HT1080 (cell line): ENCODE measurements at regions not wholly inside any gene's neighbourhood (a gene's known extent, or its start where the extent isn't known, plus 50 kb on each side); places are given as distances from the start of the nearest gene placed in this dataset.

ENCODE experiments used
- DNase-seq: peaks from one replicate; pipeline ENCODE4 v3.0.0-alpha.2; 2015; ENCODE audit warnings: low read depth

GRCh38 chr18:39730606-39731005, 2165.0 kb upstream of the CELF4 start:
- DNase-seq, result no peak

- peak; percentile 23 for DNase-seq
Measured at GRCh38 chr18:39724652-39725051, 2159.1 kb upstream of the CELF4 start.

GRCh38 chr18:39721712-39722111, 2156.1 kb upstream of the CELF4 start:
- DNase-seq, result no peak

- DNase-seq, result no peak
Measured at GRCh38 chr18:39713961-39714360, 2148.4 kb upstream of the CELF4 start.

- no peak for DNase-seq
Measured at GRCh38 chr18:39711701-39712100, 2146.1 kb upstream of the CELF4 start.

- no peak for DNase-seq
Measured at GRCh38 chr18:39705362-39705761, 2139.8 kb upstream of the CELF4 start.

- DNase-seq, result no peak
Measured at GRCh38 chr18:39702888-39703287, 2137.3 kb upstream of the CELF4 start.

- peak; percentile 59 for DNase-seq
Measured at GRCh38 chr18:39701839-39702238, 2136.2 kb upstream of the CELF4 start.

GRCh38 chr18:39701055-39701783, 2135.6 kb upstream of the CELF4 start:
- DNase-seq, result peak; percentile 4

GRCh38 chr18:39699340-39699964, 2133.9 kb upstream of the CELF4 start:
- DNase-seq, result no peak

GRCh38 chr18:39698436-39698835, 2132.8 kb upstream of the CELF4 start:
- DNase-seq, result no peak

GRCh38 chr18:39693359-39693758, 2127.8 kb upstream of the CELF4 start:
- DNase-seq, result no peak

GRCh38 chr18:39692367-39693015, 2126.9 kb upstream of the CELF4 start:
- DNase-seq, result no peak

GRCh38 chr18:39685303-39685902, 2119.8 kb upstream of the CELF4 start:
- no peak for DNase-seq

- DNase-seq, result no peak
Measured at GRCh38 chr18:39681061-39681460, 2115.5 kb upstream of the CELF4 start.

- DNase-seq, result no peak
Measured at GRCh38 chr18:39675906-39676305, 2110.3 kb upstream of the CELF4 start.

GRCh38 chr18:39675368-39675767, 2109.8 kb upstream of the CELF4 start:
- peak; percentile 62 for DNase-seq

GRCh38 chr18:39672171-39672570, 2106.6 kb upstream of the CELF4 start:
- DNase-seq, result no peak

- DNase-seq, result peak; percentile 66
Measured at GRCh38 chr18:39667905-39668304, 2102.3 kb upstream of the CELF4 start.

- DNase-seq, result no peak
Measured at GRCh38 chr18:39666541-39666940, 2100.9 kb upstream of the CELF4 start.

GRCh38 chr18:39661856-39662366, 2096.3 kb upstream of the CELF4 start:
- DNase-seq, result no peak

GRCh38 chr18:39660141-39660540, 2094.5 kb upstream of the CELF4 start:
- DNase-seq, result no peak
